CD4-positive, alpha-beta T cell treated with Interleukin-1 beta for 1 hour (primary cell): ENCODE measurements at regions not wholly inside any gene's neighbourhood (a gene's known extent, or its start where the extent isn't known, plus 50 kb on each side); places are given as distances from the start of the nearest gene placed in this dataset.

Experiments used
- DNase-seq, 2 donors: peaks; one replicate each; pipeline ENCODE4 v3.0.0-alpha.2; 2020 to 2022

- peak in 1 of 2 donors; percentile 19 for DNase-seq
These were observed 55.0 kb upstream of the PRDM5 start for GRCh38 chr4:120977435-120977997.

GRCh38 chr4:120973207-120973606 is 50.7 kb upstream of the PRDM5 start:
- no peak for DNase-seq
